ENCODE measurements at regions not wholly inside any gene's neighbourhood (a gene's known extent, or its start where the extent isn't known, plus 50 kb on each side); places are given as distances from the start of the nearest gene placed in this dataset.

- no peaks in the 10 kb centered on the region for H3K9me3 ChIP-seq (ENCODE audit: control insufficient read depth, insufficient read depth, low read depth, low read length)
- ATAC-seq (no peak), DNase-seq (ENCODE audit: low read depth, low spot score) (no peak)
- H3K27me3 ChIP-seq (ENCODE audit: control insufficient read depth, insufficient read depth, low read length), result no peaks in the 10 kb centered on the region
- intact Hi-C loops (cut with micrococcal nuclease; ENCODE audit: unreplicated experiment), result no loop called here
- no peaks in the 10 kb centered on the region for H3K4me1 ChIP-seq (ENCODE audit: control insufficient read depth, insufficient read depth, low read length)
- H3K27ac ChIP-seq (ENCODE audit: low read length), result no peak overlapping the region
- no peak for TF ChIP-seq POLR2AphosphoS5 (IDR thresholded peaks at IDR 0.05; ENCODE audit: low read depth, low read length)
- BruUV-seq (replicated peaks), result no TSS peak
- in situ Hi-C loops (cut with HindIII; ENCODE audit: low pct_unique_long_range_greater_than_20kb, low sequenced_read_pairs), result no loop called here
- H3K36me3 ChIP-seq (ENCODE audit: control insufficient read depth, insufficient read depth, low read length), result no peaks in the 10 kb centered on the region; the same call in 1 of the 2 replicates
- ChIA-PET POLR2A (no interaction called here), CTCF (no interaction called here)
- H3K4me3 ChIP-seq (ENCODE audit: low read depth in 2 of 2, low read length in 2 of 2), result no peak overlapping the region
Measured at GRCh38 chr3:147620906-147621305, 211.7 kb downstream of the ZIC1 start.

DNA sequence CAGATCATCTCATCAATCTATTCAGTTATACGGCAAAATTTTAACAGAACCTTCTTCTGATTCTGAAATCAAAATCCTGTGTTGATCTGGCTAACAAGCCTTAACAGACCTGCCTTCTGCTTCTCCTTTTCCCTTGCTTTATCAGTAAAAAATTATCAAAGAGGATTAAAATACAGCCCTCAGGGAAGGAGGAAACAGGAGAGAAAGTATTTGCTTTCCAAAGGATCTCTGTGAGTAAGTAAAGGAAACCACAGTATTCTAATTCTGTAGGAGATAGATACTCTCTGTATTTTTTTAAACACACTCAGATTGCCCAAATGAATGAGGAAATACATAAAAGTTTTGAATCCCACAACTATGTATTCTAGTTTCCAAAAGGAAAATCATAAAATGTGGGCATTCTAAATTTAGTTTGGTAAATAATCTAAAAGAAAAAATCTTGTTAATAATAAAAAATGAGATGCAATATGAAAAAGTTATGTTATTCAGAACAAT lies 221.8 kb downstream of the ZIC1 start:
- no TSS peak for BruUV-seq (replicated peaks)
- ChIA-PET POLR2A (no interaction called here), CTCF (no interaction called here)
- in situ Hi-C loops (cut with HindIII; ENCODE audit: low pct_unique_long_range_greater_than_20kb, low sequenced_read_pairs), result no loop called here
- intact Hi-C loops (cut with micrococcal nuclease; ENCODE audit: unreplicated experiment), result no loop called here
- H3K27ac ChIP-seq (ENCODE audit: low read length), result no peak overlapping the region
- DNase-seq (ENCODE audit: low read depth, low spot score) (no peak), ATAC-seq (no peak)
- no peaks in the 10 kb centered on the region for H3K9me3 ChIP-seq (ENCODE audit: control insufficient read depth, insufficient read depth, low read depth, low read length)
- H3K4me1 ChIP-seq (ENCODE audit: control insufficient read depth, insufficient read depth, low read length), result no peaks in the 10 kb centered on the region
- no peak overlapping the region for H3K4me3 ChIP-seq (ENCODE audit: low read depth in 2 of 2, low read length in 2 of 2)
- H3K27me3 ChIP-seq (ENCODE audit: control insufficient read depth, insufficient read depth, low read length), result no peaks in the 10 kb centered on the region
- no peaks in the 10 kb centered on the region for H3K36me3 ChIP-seq (ENCODE audit: control insufficient read depth, insufficient read depth, low read length)
- TF ChIP-seq, protein P1, sequence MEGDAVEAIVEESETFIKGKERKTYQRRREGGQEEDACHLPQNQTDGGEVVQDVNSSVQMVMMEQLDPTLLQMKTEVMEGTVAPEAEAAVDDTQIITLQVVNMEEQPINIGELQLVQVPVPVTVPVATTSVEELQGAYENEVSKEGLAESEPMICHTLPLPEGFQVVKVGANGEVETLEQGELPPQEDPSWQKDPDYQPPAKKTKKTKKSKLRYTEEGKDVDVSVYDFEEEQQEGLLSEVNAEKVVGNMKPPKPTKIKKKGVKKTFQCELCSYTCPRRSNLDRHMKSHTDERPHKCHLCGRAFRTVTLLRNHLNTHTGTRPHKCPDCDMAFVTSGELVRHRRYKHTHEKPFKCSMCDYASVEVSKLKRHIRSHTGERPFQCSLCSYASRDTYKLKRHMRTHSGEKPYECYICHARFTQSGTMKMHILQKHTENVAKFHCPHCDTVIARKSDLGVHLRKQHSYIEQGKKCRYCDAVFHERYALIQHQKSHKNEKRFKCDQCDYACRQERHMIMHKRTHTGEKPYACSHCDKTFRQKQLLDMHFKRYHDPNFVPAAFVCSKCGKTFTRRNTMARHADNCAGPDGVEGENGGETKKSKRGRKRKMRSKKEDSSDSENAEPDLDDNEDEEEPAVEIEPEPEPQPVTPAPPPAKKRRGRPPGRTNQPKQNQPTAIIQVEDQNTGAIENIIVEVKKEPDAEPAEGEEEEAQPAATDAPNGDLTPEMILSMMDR (IDR thresholded peaks at IDR 0.05), result no peak
- TF ChIP-seq TCF7L2 (IDR thresholded peaks at IDR 0.05; ENCODE audit: low read depth, low read length), result no peak
- no peak for TF ChIP-seq REST (IDR thresholded peaks at IDR 0.05; ENCODE audit: insufficient read depth in 1 of 2, low read depth in 2 of 2, low read length in 1 of 2)
- TF ChIP-seq SIN3A (IDR thresholded peaks at IDR 0.05; ENCODE audit: borderline replicate concordance, insufficient read depth, low read depth, low read length), result no peak
- TF ChIP-seq POLR2AphosphoS5 (IDR thresholded peaks at IDR 0.05; ENCODE audit: low read depth, low read length), result no peak

- no peak overlapping the region for H3K4me3 ChIP-seq (ENCODE audit: low read depth in 2 of 2, low read length in 2 of 2)
- no peaks in the 10 kb centered on the region for H3K27me3 ChIP-seq (ENCODE audit: control insufficient read depth, insufficient read depth, low read length)
- TF ChIP-seq POLR2AphosphoS5 (IDR thresholded peaks at IDR 0.05; ENCODE audit: low read depth, low read length), result no peak
- no peak for TF ChIP-seq REST (IDR thresholded peaks at IDR 0.05; ENCODE audit: insufficient read depth in 1 of 2, low read depth in 2 of 2, low read length in 1 of 2)
- TF ChIP-seq TCF7L2 (IDR thresholded peaks at IDR 0.05; ENCODE audit: low read depth, low read length), result no peak
- TF ChIP-seq, protein P1 (IDR thresholded peaks at IDR 0.05), result no peak
- TF ChIP-seq SIN3A (IDR thresholded peaks at IDR 0.05; ENCODE audit: borderline replicate concordance, insufficient read depth, low read depth, low read length), result no peak
- CTCF ChIA-PET, result no interaction called here
- intact Hi-C loops (cut with micrococcal nuclease; ENCODE audit: unreplicated experiment), result no loop called here
- in situ Hi-C loops (cut with HindIII; ENCODE audit: low pct_unique_long_range_greater_than_20kb, low sequenced_read_pairs), result no loop called here
- POLR2A ChIA-PET, result no interaction called here
- no TSS peak for BruUV-seq (replicated peaks)
- ATAC-seq (no peak), DNase-seq (ENCODE audit: low read depth, low spot score) (no peak)
- H3K9me3 ChIP-seq (ENCODE audit: control insufficient read depth, insufficient read depth, low read depth, low read length), result no peaks in the 10 kb centered on the region
- no peaks in the 10 kb centered on the region for H3K4me1 ChIP-seq (ENCODE audit: control insufficient read depth, insufficient read depth, low read length)
- H3K36me3 ChIP-seq (ENCODE audit: control insufficient read depth, insufficient read depth, low read length), result no peaks in the 10 kb centered on the region
- H3K27ac ChIP-seq (ENCODE audit: low read length), result no peak overlapping the region
Measured at GRCh38 chr3:147640781-147641180, 231.6 kb downstream of the ZIC1 start.

Measured in Panc1 (cell line).